H9 (cell line): ENCODE measurements at regions not wholly inside any gene's neighbourhood (a gene's known extent, or its start where the extent isn't known, plus 50 kb on each side); places are given as distances from the start of the nearest gene placed in this dataset.

ENCODE experiments used
- DNase-seq: peaks from one replicate; pipeline ENCODE4 v3.0.0-alpha.2; 2017
- H2AFZ ChIP-seq: one replicate; pipeline ENCODE4 v1.6.1; 2013; ENCODE audit warnings: mild to moderate bottlenecking, low read length, control low read depth, moderate library complexity
- H2AK5ac ChIP-seq: 2 replicates; pipeline ENCODE4 v1.6.1; 2013; ENCODE audit warnings: low read length, control low read depth, mixed read lengths; ENCODE audit not compliant: insufficient read length
- H2BK120ac ChIP-seq: one replicate; pipeline ENCODE4 v1.6.1; 2013; ENCODE audit warnings: low read depth, mild to moderate bottlenecking, low read length, control low read depth, inconsistent platforms; ENCODE audit not compliant: poor library complexity, severe bottlenecking
- H2BK12ac ChIP-seq: 2 replicates; pipeline ENCODE4 v1.6.1; 2013; ENCODE audit warnings: low read length, control low read depth, mixed read lengths, low read depth; ENCODE audit not compliant: insufficient read length
- H2BK15ac ChIP-seq: 2 replicates; pipeline ENCODE4 v1.6.1; 2013; ENCODE audit warnings: low read depth, low read length, control low read depth
- H2BK20ac ChIP-seq: one replicate; pipeline ENCODE4 v1.6.1; 2013; ENCODE audit warnings: low read depth, mild to moderate bottlenecking, low read length, control low read depth, inconsistent platforms; ENCODE audit not compliant: poor library complexity, severe bottlenecking
- H2BK5ac ChIP-seq: 2 replicates; pipeline ENCODE4 v1.6.1; 2013; ENCODE audit warnings: low read length, control low read depth, mixed read lengths; ENCODE audit not compliant: insufficient read length
- H3K14ac ChIP-seq: 2 replicates; pipeline ENCODE4 v1.6.1; 2013; ENCODE audit warnings: low read length, control low read depth; ENCODE audit not compliant: insufficient read depth
- H3K18ac ChIP-seq: 2 replicates; pipeline ENCODE4 v1.6.1; 2013; ENCODE audit warnings: low read depth, mild to moderate bottlenecking, mixed read lengths, low read length, control low read depth; ENCODE audit not compliant: insufficient read length
- H3K23ac ChIP-seq: 2 replicates; pipeline ENCODE4 v1.6.1; 2013; ENCODE audit warnings: low read length, control low read depth, mixed read lengths, low read depth; ENCODE audit not compliant: insufficient read length
- H3K23me2 ChIP-seq: 2 replicates; pipeline ENCODE4 v1.6.1; 2013; ENCODE audit warnings: low read depth, mild to moderate bottlenecking, mixed read lengths, low read length, control low read depth; ENCODE audit not compliant: insufficient read length, poor library complexity, severe bottlenecking
- H3K27ac ChIP-seq: 2 replicates; pipeline ENCODE4 v1.5.1; 2013; ENCODE audit warnings: low read length, control low read depth, mixed read lengths, low read depth; ENCODE audit not compliant: insufficient read length
- H3K27me3 ChIP-seq: 2 replicates; pipeline ENCODE4 v1.6.1; 2013; ENCODE audit warnings: low read length, control low read depth, inconsistent platforms; ENCODE audit not compliant: insufficient read depth
- H3K4ac ChIP-seq: 2 replicates; pipeline ENCODE4 v1.6.1; 2013; ENCODE audit warnings: low read depth, mild to moderate bottlenecking, control low read depth, inconsistent platforms, low read length, moderate library complexity
- H3K4me1 ChIP-seq: 2 replicates; pipeline ENCODE4 v1.6.1; 2013; ENCODE audit warnings: low read length, control low read depth, inconsistent platforms; ENCODE audit not compliant: insufficient read depth
- H3K4me2 ChIP-seq: 2 replicates; pipeline ENCODE4 v1.6.1; 2013; ENCODE audit warnings: low read length, control low read depth, mixed read lengths; ENCODE audit not compliant: insufficient read length, insufficient read depth
- H3K56ac ChIP-seq: 2 replicates; pipeline ENCODE4 v1.6.1; 2013; ENCODE audit warnings: low read depth, mild to moderate bottlenecking, mixed read lengths, low read length, control low read depth; ENCODE audit not compliant: insufficient read length
- H3K79me1 ChIP-seq: 2 replicates; pipeline ENCODE4 v1.6.1; 2013; ENCODE audit warnings: low read depth, mild to moderate bottlenecking, moderate library complexity, low read length, control low read depth, inconsistent platforms; ENCODE audit not compliant: insufficient read depth, poor library complexity, severe bottlenecking
- H3K79me2 ChIP-seq: 2 replicates; pipeline ENCODE4 v1.6.1; 2013; ENCODE audit warnings: low read length, control low read depth, inconsistent platforms; ENCODE audit not compliant: insufficient read depth
- H3K9ac ChIP-seq: 2 replicates; pipeline ENCODE4 v1.6.1; 2013; ENCODE audit warnings: low read length, control low read depth, mixed read lengths; ENCODE audit not compliant: insufficient read length; ENCODE audit errors: extremely low read depth
- H3K9me3 ChIP-seq: one replicate; pipeline ENCODE4 v1.6.1; 2013; ENCODE audit warnings: low read depth, low read length, inconsistent platforms; ENCODE audit not compliant: control insufficient read depth
- H3T11ph ChIP-seq: one replicate; pipeline ENCODE4 v1.6.1; 2013; ENCODE audit warnings: mild to moderate bottlenecking, low read length, control low read depth, inconsistent platforms
- H4K20me1 ChIP-seq: one replicate; pipeline ENCODE4 v1.6.1; 2013; ENCODE audit not compliant: control insufficient read depth, insufficient read length, insufficient read depth
- H4K5ac ChIP-seq: 2 replicates; pipeline ENCODE4 v1.6.1; 2013; ENCODE audit warnings: low read depth, mild to moderate bottlenecking, mixed read lengths, low read length, control low read depth; ENCODE audit not compliant: insufficient read length
- H4K8ac ChIP-seq: replicated peaks from 2 replicates; pipeline ENCODE4 v1.6.1; 2013; ENCODE audit warnings: low read length, control low read depth, mixed read lengths, low read depth; ENCODE audit not compliant: insufficient read length
- H4K91ac ChIP-seq: 2 replicates; pipeline ENCODE4 v1.6.1; 2013; ENCODE audit warnings: low read depth, mild to moderate bottlenecking, moderate library complexity, mixed read lengths, low read length, control low read depth; ENCODE audit not compliant: insufficient read length
- H3K27ac Mint-ChIP-seq, 3 experiments: 2 replicates in 2 of 3; 3 replicates in 1 of 3; pipeline ENCODE4 v1.8.0; 2020 to 2021; ENCODE audit warnings: mixed read lengths in 3 of 3, mild to moderate bottlenecking in 1 of 3, moderate library complexity in 1 of 3
- H3K27me3 Mint-ChIP-seq: 2 replicates; pipeline ENCODE4 v1.8.0; 2021; ENCODE audit warnings: low read depth, mild to moderate bottlenecking, moderate library complexity, mixed read lengths
- H3K36me3 Mint-ChIP-seq, 3 experiments: 2 replicates in 2 of 3; 3 replicates in 1 of 3; pipeline ENCODE4 v1.8.0; 2020 to 2021; ENCODE audit warnings: low read depth in 3 of 3, mixed read lengths in 3 of 3; ENCODE audit not compliant: insufficient read depth in 1 of 3
- H3K4me1 Mint-ChIP-seq, 2 experiments: 2 replicates each; pipeline ENCODE4 v1.8.0; 2020; ENCODE audit warnings: mixed read lengths in 2 of 2
- H3K4me3 Mint-ChIP-seq, 2 experiments: 2 replicates in 1 of 2; 3 replicates in 1 of 2; pipeline ENCODE4 v1.8.0; 2020 to 2021; ENCODE audit warnings: mild to moderate bottlenecking in 2 of 2, mixed read lengths in 2 of 2, moderate library complexity in 1 of 2
- H3K9me3 Mint-ChIP-seq, 2 experiments: 2 replicates in 1 of 2; 3 replicates in 1 of 2; pipeline ENCODE4 v1.8.0; 2020; ENCODE audit warnings: mild to moderate bottlenecking in 2 of 2, mixed read lengths in 2 of 2, moderate library complexity in 1 of 2
- WGBS: extraction: QIAGEN DNeasy Blood & Tissue Kit; methylation state at CpG from one replicate; pipeline ENCODE4 v1.1.7; 2013; ENCODE audit warnings: missing lambda C conversion rate, low lambda C conversion rate, mixed read lengths; ENCODE audit not compliant: insufficient read length; ENCODE audit errors: extremely low coverage; 5-methylcytosine and 5-hydroxymethylcytosine counted together
- TF ChIP-seq, protein P1 (sequence below): fragments of 200-600 bp; sonication (generic); conservative IDR thresholded peaks from 3 replicates; pipeline ENCODE4 v1.8.0; 2021; ENCODE audit warnings: antibody characterized with exemption, mild to moderate bottlenecking

DNA sequence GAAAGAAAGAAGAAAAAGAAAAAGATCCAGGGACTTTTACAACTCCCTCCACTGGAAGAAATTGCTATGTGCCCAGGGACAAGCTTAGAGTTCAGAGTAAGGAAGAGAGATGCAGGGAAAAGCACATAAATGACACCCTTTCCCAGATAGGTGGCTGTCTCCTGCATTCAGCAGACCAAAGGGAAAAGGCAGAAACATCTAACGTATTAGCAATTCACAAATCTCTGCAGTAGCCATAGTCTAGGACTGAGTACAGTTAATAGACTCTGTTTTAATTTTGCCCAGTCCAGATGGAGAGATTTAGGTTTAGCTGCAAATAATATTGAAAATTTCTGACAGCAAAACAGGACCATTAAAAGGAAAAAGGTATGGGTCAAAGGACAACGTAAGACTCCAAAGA is 71.3 kb upstream of the TNFRSF21 start:
- H2BK120ac ChIP-seq: no peak overlapping the region
- 0 out of 7 replicates have a peak overlapping the region, but pooled peaks of 1 of the 3 experiments have one; percentile 17 for H3K27ac Mint-ChIP-seq
- peaks cover 0 to 3% (median 0%) of the 10 kb centered on the region in 3 experiments; a peak in 2 of 7 replicates for H3K36me3 Mint-ChIP-seq
- H4K8ac ChIP-seq: no peak overlapping the region
- H3K4me2 ChIP-seq: no peak overlapping the region
- H3K18ac ChIP-seq: no peak overlapping the region
- TF ChIP-seq, protein P1, sequence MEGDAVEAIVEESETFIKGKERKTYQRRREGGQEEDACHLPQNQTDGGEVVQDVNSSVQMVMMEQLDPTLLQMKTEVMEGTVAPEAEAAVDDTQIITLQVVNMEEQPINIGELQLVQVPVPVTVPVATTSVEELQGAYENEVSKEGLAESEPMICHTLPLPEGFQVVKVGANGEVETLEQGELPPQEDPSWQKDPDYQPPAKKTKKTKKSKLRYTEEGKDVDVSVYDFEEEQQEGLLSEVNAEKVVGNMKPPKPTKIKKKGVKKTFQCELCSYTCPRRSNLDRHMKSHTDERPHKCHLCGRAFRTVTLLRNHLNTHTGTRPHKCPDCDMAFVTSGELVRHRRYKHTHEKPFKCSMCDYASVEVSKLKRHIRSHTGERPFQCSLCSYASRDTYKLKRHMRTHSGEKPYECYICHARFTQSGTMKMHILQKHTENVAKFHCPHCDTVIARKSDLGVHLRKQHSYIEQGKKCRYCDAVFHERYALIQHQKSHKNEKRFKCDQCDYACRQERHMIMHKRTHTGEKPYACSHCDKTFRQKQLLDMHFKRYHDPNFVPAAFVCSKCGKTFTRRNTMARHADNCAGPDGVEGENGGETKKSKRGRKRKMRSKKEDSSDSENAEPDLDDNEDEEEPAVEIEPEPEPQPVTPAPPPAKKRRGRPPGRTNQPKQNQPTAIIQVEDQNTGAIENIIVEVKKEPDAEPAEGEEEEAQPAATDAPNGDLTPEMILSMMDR: no peak
- H4K20me1 ChIP-seq: no peaks in the 10 kb centered on the region
- no peak overlapping the region for H2AFZ ChIP-seq
- H3K56ac ChIP-seq: no peak overlapping the region
- H3K9ac ChIP-seq: no peak overlapping the region
- no peak overlapping the region for H4K91ac ChIP-seq
- H4K5ac ChIP-seq: no peak overlapping the region
- no peak overlapping the region for H3K4ac ChIP-seq
- H2AK5ac ChIP-seq: no peak overlapping the region
- H3K27me3 Mint-ChIP-seq: no peaks in the 10 kb centered on the region
- H3K4me3 Mint-ChIP-seq: no peak overlapping the region
- no peaks in the 10 kb centered on the region for H3K4me1 ChIP-seq
- no peak overlapping the region for H2BK5ac ChIP-seq
- H3K9me3 Mint-ChIP-seq: peaks cover 0 to 2% of the 10 kb centered on the region in 2 experiments; a peak in 2 of 5 replicates
- no peak overlapping the region for H3K14ac ChIP-seq
- H3K23ac ChIP-seq: no peak overlapping the region
- H2BK15ac ChIP-seq: no peak overlapping the region
- H3T11ph ChIP-seq: no peak overlapping the region
- H2BK12ac ChIP-seq: no peak overlapping the region
- H3K79me1 ChIP-seq: no peaks in the 10 kb centered on the region
- no peak overlapping the region for H3K27ac ChIP-seq
- H3K79me2 ChIP-seq: no peaks in the 10 kb centered on the region
- WGBS: no CpG with 5 or more reads among the region's 2 CpGs
- H3K4me1 Mint-ChIP-seq: peaks cover 8 to 12% of the 10 kb centered on the region in 2 experiments
- no peak for DNase-seq
- no peaks in the 10 kb centered on the region for H3K23me2 ChIP-seq
- no peaks in the 10 kb centered on the region for H3K27me3 ChIP-seq
- H3K9me3 ChIP-seq: no peaks in the 10 kb centered on the region
- no peak overlapping the region for H2BK20ac ChIP-seq
